Spinal cord (tissue), 9 donors: ENCODE measurements at regions not wholly inside any gene's neighbourhood (a gene's known extent, or its start where the extent isn't known, plus 50 kb on each side); places are given as distances from the start of the nearest gene placed in this dataset.

ENCODE experiments used
- DNase-seq, 6 donors: peaks; one replicate each; pipeline versions ENCODE4 v3.0.0 to v3.0.0-alpha.2; 2013 to 2015; ENCODE audit warnings: low spot score in 6 of 6, low read depth in 4 of 6
- H3K27ac ChIP-seq: one replicate; pipeline ENCODE4 v1.5.1; 2013; ENCODE audit warnings: low read depth, low read length, control low read depth
- H3K27me3 ChIP-seq: one replicate; pipeline ENCODE4 v1.6.1; 2013; ENCODE audit warnings: low read length; ENCODE audit not compliant: control insufficient read depth, insufficient read depth
- H3K36me3 ChIP-seq: one replicate; pipeline ENCODE4 v1.6.1; 2013; ENCODE audit warnings: low read length; ENCODE audit not compliant: control insufficient read depth, insufficient read depth
- H3K4me1 ChIP-seq: one replicate; pipeline ENCODE4 v1.6.1; 2013; ENCODE audit warnings: low read length; ENCODE audit not compliant: control insufficient read depth, insufficient read depth
- H3K4me3 ChIP-seq: one replicate; pipeline ENCODE4 v1.5.1; 2013; ENCODE audit warnings: low read depth, low read length, control low read depth
- H3K9me3 ChIP-seq: one replicate; pipeline ENCODE4 v1.6.1; 2013; ENCODE audit warnings: low read length; ENCODE audit not compliant: control insufficient read depth, insufficient read depth
- WGBS: methylation state at CpG from one replicate; pipeline ENCODE4 v1.1.5; 2013; ENCODE audit warnings: missing lambda C conversion rate; ENCODE audit not compliant: insufficient coverage; 5-methylcytosine and 5-hydroxymethylcytosine counted together
- donor health status: healthy.

DNA sequence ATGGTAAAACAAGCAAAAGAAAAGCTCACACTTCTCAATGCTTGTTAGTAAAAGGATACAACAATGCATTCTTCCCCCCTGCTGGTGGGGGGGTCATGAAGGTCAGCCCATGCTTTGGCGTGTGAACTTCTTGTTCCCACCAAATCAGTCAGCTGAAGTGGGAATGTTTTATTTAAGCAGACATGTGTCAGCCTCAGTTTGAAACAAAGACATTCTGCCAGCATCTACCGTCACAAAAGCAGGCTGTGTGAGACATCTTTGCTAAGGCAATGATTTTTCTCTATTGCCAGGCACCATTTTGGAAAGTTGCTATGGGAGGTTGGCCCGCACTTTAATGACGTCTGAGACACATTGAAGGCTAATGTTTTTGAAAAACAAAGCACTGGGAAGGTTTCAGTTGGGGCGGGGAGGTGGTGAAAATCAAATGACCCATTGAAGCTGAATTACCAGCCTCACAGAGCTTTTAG is 206.6 kb downstream of the TLE3 start:
- WGBS: 27% methylated on average over 2 of the region's 5 CpGs
- DNase-seq: peak in 5 of 6 donors; percentile 46 to 88 (median 61)
- no peak overlapping the region for H3K4me3 ChIP-seq
- peaks cover 20% of the 10 kb centered on the region for H3K4me1 ChIP-seq
- H3K27ac ChIP-seq: no peak overlapping the region
- H3K27me3 ChIP-seq: no peaks in the 10 kb centered on the region
- no peaks in the 10 kb centered on the region for H3K36me3 ChIP-seq
- no peaks in the 10 kb centered on the region for H3K9me3 ChIP-seq

DNA sequence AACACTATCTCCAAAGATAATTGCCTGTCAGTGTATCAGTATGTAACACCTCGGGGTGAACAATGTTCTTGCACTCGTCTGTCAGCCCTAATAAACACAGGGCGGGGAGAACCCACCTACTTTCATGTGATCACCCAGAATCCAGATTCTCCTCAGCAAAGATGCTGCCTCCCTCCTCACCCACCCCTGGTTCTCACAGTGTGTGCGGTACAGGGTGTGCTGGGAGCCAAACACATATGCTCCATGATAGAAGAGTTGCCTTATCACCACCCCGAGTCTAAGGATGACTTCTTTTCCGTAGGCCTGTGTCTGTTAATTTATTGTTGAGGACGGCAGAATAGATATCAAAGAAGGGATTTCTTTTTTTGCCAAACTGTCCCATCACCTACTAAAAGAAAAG is 206.1 kb downstream of the TLE3 start:
- no CpG with 5 or more reads among the region's 7 CpGs for WGBS
- Histone ChIP-seq H3K9me3 (no peaks in the 10 kb centered on the region), H3K4me3 (no peak overlapping the region), H3K27ac (peak overlapping the region; percentile 45), H3K4me1 (peaks cover 16% of the 10 kb centered on the region), H3K36me3 (no peaks in the 10 kb centered on the region), H3K27me3 (no peaks in the 10 kb centered on the region)
- peak in 1 of 6 donors; percentile 55 for DNase-seq

DNA sequence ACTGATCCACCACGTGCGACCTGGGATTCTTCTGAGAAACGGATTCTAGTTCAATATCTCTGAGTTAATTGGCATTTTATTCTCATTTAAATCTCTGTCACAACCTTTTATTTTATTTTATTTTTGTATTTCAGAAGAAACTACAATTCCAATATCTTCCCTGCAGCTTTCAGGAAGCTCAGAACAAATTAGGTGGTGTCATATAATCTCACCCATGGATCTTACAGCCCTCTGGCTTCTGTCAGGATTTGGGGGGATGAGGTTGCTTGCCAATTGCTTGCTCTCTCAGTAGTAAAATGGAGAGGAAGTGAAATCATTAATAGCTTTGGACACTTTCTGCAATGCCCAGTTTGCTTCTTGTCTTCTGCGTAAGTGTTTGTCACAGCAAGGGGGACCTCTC is 205.4 kb downstream of the TLE3 start:
- no peak overlapping the region for H3K27ac ChIP-seq

DNA sequence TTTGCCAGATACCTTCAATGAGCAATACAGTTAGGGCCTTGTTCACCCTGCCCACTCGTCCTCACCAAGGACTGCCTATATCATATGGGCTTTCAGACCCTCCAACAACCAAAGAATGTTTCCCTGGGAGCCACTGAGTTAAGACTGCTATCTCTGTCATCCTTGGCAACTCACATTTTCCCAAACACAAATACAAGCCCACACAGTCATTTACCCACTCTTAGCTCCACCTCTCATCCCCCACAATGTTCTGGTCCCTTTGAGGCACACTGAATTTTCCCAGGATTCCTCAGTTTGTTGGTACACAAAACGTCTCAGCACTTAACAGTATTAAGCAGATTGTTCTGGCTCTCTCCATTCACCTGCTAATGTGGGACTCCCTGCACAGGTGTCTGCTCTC is 204.6 kb downstream of the TLE3 start:
- WGBS: 55% methylated on average over 2 of the region's 2 CpGs
- no peaks in the 10 kb centered on the region for H3K9me3 ChIP-seq
- no peak overlapping the region for H3K27ac ChIP-seq
- no peaks in the 10 kb centered on the region for H3K27me3 ChIP-seq
- DNase-seq: no peak
- H3K4me1 ChIP-seq: peaks cover 16% of the 10 kb centered on the region
- no peaks in the 10 kb centered on the region for H3K36me3 ChIP-seq
- H3K4me3 ChIP-seq: no peak overlapping the region

More for the DNA sequence above, 205.4 kb downstream of the TLE3 start:
- no peaks in the 10 kb centered on the region for H3K9me3 ChIP-seq
- no peaks in the 10 kb centered on the region for H3K36me3 ChIP-seq
- DNase-seq: no peak
- H3K27me3 ChIP-seq: no peaks in the 10 kb centered on the region
- H3K4me3 ChIP-seq: no peak overlapping the region
- WGBS: no CpG with 5 or more reads among the region's 4 CpGs
- H3K4me1 ChIP-seq: peaks cover 16% of the 10 kb centered on the region

GRCh38 chr15:69893863-69894262 is 203.9 kb downstream of the TLE3 start:
- no peaks in the 10 kb centered on the region for H3K27me3 ChIP-seq
- 31% methylated on average over 2 of the region's 2 CpGs for WGBS
- H3K4me3 ChIP-seq: no peak overlapping the region

GRCh38 chr15:69895202-69895601 is 202.5 kb downstream of the TLE3 start:
- 100% methylated on average over 2 of the region's 2 CpGs for WGBS
- Histone ChIP-seq H3K9me3 (no peaks in the 10 kb centered on the region), H3K36me3 (no peaks in the 10 kb centered on the region), H3K4me3 (no peak overlapping the region), H3K27me3 (no peaks in the 10 kb centered on the region), H3K4me1 (peaks cover 16% of the 10 kb centered on the region), H3K27ac (no peak overlapping the region)
- no peak for DNase-seq

More at GRCh38 chr15:69893863-69894262, 203.9 kb downstream of the TLE3 start:
- H3K4me1 ChIP-seq: peaks cover 16% of the 10 kb centered on the region
- H3K36me3 ChIP-seq: no peaks in the 10 kb centered on the region
- no peaks in the 10 kb centered on the region for H3K9me3 ChIP-seq
- DNase-seq: peak in 5 of 6 donors; percentile 53 to 92 (median 58)
- no peak overlapping the region for H3K27ac ChIP-seq

GRCh38 chr15:69896606-69897005 is 201.1 kb downstream of the TLE3 start:
- H3K4me3 ChIP-seq: no peak overlapping the region
- H3K27me3 ChIP-seq: no peaks in the 10 kb centered on the region
- peaks cover 14% of the 10 kb centered on the region for H3K4me1 ChIP-seq
- H3K27ac ChIP-seq: no peak overlapping the region
- no peaks in the 10 kb centered on the region for H3K36me3 ChIP-seq
- no peaks in the 10 kb centered on the region for H3K9me3 ChIP-seq
- no peak for DNase-seq

GRCh38 chr15:69897061-69897460 is 200.7 kb downstream of the TLE3 start:
- DNase-seq: no peak
- Histone ChIP-seq H3K27ac (no peak overlapping the region), H3K4me1 (peaks cover 13% of the 10 kb centered on the region), H3K27me3 (no peaks in the 10 kb centered on the region), H3K4me3 (no peak overlapping the region), H3K9me3 (no peaks in the 10 kb centered on the region), H3K36me3 (no peaks in the 10 kb centered on the region)
- WGBS: 84% methylated on average over 3 of the region's 4 CpGs

DNA sequence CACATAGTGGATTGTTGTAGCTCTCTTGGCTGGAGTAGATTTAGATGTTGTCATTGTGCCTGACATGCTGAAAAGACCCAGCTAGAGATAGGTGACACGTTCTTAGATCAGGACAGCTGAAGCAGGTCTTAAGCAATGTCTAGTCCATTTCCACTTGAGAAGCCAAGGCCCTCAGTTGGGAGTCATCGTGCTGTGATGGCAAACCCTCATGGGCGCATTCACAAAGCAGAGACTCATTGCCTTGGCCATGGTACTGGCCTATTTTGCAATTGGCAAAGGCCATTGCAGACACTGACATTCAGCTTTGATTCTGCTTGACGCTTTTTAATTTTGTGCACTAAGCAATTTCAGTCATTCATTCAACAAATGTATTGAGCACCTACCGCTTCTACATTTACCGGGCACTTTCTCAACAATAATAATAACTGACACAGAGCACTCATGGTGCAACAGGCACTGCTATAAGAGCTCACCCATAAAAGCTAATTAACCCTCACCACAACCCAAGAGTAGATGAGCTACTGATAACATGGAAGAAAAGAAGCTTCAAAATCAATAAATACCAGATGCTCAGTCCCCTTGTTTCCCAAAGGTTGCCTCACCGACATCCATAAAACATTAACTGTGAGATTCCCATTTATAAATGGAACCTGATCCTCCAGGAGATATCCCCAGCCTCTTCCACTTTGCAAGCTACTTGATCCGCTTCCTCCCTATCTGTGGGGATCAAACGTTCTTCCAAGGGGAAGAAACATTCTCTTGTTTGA is 200.1 kb downstream of the TLE3 start:
- H3K4me1 ChIP-seq: peaks cover 13% of the 10 kb centered on the region
- no peaks in the 10 kb centered on the region for H3K27me3 ChIP-seq
- 94% methylated on average over 7 of the region's 9 CpGs for WGBS
- no peak overlapping the region for H3K4me3 ChIP-seq
- no peaks in the 10 kb centered on the region for H3K36me3 ChIP-seq
- no peak overlapping the region for H3K27ac ChIP-seq
- H3K9me3 ChIP-seq: no peaks in the 10 kb centered on the region
- DNase-seq: no peak

DNA sequence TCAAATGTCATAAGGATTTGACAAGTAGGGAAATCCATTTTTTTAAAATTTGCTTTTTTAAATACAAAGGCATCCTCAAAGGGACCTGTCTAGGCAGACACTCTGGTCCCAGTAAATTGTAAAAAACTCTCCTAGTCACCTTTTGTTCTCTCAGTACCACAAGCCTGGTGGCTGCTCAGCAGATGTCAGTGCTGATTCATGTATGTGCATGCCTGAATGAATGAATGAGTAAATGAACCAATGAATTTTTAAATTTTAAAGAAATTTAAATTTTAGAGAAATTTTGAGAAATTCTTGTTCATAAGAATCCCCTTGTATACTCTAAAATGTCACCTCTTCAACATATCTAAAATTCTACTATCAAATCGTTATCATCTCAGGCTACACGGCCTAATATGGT is 199.5 kb downstream of the TLE3 start:
- WGBS: no CpG with 5 or more reads among the region's 2 CpGs
- no peaks in the 10 kb centered on the region for H3K36me3 ChIP-seq
- H3K4me3 ChIP-seq: no peak overlapping the region
- H3K27ac ChIP-seq: no peak overlapping the region
- H3K4me1 ChIP-seq: peaks cover 13% of the 10 kb centered on the region
- no peaks in the 10 kb centered on the region for H3K9me3 ChIP-seq
- no peak for DNase-seq
- no peaks in the 10 kb centered on the region for H3K27me3 ChIP-seq
